ENCODE measurements at regions not wholly inside any gene's neighbourhood (a gene's known extent, or its start where the extent isn't known, plus 50 kb on each side); places are given as distances from the start of the nearest gene placed in this dataset.

DNA sequence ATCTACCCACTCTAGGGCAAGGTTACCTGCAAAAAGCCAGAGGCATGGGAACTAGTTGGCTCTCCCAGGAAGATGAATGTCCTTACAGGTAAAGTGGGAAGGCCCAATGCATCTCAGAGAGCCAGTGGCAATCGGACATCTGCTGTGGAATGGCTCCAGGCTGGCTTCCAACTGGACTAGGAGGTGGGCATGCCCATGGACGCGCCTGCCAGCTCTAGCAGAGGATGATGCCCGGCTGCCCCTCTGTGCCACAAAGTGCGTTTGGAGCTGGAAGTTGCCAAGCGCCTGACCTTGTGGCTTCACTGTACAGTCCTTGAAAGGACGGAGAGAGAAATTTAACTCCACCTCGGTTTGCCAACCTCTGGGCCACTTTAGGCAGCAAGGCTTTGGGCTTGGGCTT, 84.4 kb downstream of the NR2F2 start:
- TF ChIP-seq, protein P1, sequence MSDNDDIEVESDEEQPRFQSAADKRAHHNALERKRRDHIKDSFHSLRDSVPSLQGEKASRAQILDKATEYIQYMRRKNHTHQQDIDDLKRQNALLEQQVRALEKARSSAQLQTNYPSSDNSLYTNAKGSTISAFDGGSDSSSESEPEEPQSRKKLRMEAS (IDR thresholded peaks at IDR 0.05): no peak
- no peak for TF ChIP-seq FOXM1 (IDR thresholded peaks at IDR 0.05; ENCODE audit: borderline replicate concordance, low read depth)
- TF ChIP-seq YY1 (IDR thresholded peaks at IDR 0.05; ENCODE audit: low read depth): no peak
- no peak for TF ChIP-seq TAF1 (IDR thresholded peaks at IDR 0.05; ENCODE audit: low read depth)
- no peak for TF ChIP-seq EP300 (IDR thresholded peaks at IDR 0.05; ENCODE audit: borderline replicate concordance)
- TF ChIP-seq NFIC (IDR thresholded peaks at IDR 0.05): no peak
- no peak for TF ChIP-seq RAD21 (IDR thresholded peaks at IDR 0.05; ENCODE audit: low read depth)
- no peak for TF ChIP-seq TEAD4 (IDR thresholded peaks at IDR 0.05)
- no peak for TF ChIP-seq CREB1 (IDR thresholded peaks at IDR 0.05; ENCODE audit: low read depth)
- no peak for TF ChIP-seq CEBPB (IDR thresholded peaks at IDR 0.05)
- TF ChIP-seq, protein P2, sequence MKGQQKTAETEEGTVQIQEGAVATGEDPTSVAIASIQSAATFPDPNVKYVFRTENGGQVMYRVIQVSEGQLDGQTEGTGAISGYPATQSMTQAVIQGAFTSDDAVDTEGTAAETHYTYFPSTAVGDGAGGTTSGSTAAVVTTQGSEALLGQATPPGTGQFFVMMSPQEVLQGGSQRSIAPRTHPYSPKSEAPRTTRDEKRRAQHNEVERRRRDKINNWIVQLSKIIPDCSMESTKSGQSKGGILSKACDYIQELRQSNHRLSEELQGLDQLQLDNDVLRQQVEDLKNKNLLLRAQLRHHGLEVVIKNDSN (IDR thresholded peaks at IDR 0.05): no peak
- TF ChIP-seq ZBTB7A (IDR thresholded peaks at IDR 0.05; ENCODE audit: low read depth): no peak
- no peak for TF ChIP-seq TCF12 (IDR thresholded peaks at IDR 0.05; ENCODE audit: low read depth)
- TF ChIP-seq, protein P3, sequence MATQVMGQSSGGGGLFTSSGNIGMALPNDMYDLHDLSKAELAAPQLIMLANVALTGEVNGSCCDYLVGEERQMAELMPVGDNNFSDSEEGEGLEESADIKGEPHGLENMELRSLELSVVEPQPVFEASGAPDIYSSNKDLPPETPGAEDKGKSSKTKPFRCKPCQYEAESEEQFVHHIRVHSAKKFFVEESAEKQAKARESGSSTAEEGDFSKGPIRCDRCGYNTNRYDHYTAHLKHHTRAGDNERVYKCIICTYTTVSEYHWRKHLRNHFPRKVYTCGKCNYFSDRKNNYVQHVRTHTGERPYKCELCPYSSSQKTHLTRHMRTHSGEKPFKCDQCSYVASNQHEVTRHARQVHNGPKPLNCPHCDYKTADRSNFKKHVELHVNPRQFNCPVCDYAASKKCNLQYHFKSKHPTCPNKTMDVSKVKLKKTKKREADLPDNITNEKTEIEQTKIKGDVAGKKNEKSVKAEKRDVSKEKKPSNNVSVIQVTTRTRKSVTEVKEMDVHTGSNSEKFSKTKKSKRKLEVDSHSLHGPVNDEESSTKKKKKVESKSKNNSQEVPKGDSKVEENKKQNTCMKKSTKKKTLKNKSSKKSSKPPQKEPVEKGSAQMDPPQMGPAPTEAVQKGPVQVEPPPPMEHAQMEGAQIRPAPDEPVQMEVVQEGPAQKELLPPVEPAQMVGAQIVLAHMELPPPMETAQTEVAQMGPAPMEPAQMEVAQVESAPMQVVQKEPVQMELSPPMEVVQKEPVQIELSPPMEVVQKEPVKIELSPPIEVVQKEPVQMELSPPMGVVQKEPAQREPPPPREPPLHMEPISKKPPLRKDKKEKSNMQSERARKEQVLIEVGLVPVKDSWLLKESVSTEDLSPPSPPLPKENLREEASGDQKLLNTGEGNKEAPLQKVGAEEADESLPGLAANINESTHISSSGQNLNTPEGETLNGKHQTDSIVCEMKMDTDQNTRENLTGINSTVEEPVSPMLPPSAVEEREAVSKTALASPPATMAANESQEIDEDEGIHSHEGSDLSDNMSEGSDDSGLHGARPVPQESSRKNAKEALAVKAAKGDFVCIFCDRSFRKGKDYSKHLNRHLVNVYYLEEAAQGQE (IDR thresholded peaks at IDR 0.05; ENCODE audit: low read depth): no peak
- no peak for TF ChIP-seq EGR1 (IDR thresholded peaks at IDR 0.05)

DNA sequence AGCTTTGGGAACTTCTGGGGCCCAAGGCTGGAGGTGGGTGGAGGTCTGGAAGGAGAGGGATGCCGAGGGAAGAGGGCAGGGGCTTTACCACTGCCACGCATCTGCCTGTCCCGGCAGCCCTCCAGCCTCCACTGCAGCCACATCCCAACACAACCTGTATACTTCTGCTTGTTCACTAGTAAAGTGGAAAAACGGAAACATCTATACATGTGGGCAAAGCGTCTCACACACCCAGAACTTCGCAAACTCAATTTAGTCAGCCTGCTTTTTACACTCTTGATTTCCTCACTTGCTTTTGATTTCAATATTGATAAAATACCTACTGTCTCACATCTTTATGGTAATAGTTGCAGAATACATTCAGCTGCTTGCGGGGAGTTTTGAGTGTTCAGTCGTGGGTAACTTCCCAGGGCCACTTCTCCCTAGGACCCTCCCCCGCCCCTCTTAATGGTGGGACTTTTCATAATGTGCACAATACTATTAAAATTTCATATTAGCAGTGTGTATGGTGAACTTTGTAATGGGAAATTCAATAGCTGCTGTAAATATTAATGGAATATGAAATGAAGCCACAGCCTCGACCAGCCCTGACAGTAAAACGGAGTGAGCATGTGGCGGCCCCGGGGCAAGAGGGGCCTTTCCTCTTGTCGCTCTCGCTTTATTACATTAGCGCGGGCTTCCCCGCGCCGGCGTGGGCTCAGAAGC, 85.2 kb downstream of the NR2F2 start:
- TF ChIP-seq YY1 (IDR thresholded peaks at IDR 0.05; ENCODE audit: low read depth): no peak
- TF ChIP-seq TEAD4 (IDR thresholded peaks at IDR 0.05): no peak
- TF ChIP-seq NFIC (IDR thresholded peaks at IDR 0.05): no peak
- TF ChIP-seq TCF12 (IDR thresholded peaks at IDR 0.05; ENCODE audit: low read depth): no peak
- TF ChIP-seq EP300 (IDR thresholded peaks at IDR 0.05; ENCODE audit: borderline replicate concordance): no peak
- TF ChIP-seq, protein P3 (IDR thresholded peaks at IDR 0.05; ENCODE audit: low read depth): no peak
- no peak for TF ChIP-seq ZBTB7A (IDR thresholded peaks at IDR 0.05; ENCODE audit: low read depth)

DNA sequence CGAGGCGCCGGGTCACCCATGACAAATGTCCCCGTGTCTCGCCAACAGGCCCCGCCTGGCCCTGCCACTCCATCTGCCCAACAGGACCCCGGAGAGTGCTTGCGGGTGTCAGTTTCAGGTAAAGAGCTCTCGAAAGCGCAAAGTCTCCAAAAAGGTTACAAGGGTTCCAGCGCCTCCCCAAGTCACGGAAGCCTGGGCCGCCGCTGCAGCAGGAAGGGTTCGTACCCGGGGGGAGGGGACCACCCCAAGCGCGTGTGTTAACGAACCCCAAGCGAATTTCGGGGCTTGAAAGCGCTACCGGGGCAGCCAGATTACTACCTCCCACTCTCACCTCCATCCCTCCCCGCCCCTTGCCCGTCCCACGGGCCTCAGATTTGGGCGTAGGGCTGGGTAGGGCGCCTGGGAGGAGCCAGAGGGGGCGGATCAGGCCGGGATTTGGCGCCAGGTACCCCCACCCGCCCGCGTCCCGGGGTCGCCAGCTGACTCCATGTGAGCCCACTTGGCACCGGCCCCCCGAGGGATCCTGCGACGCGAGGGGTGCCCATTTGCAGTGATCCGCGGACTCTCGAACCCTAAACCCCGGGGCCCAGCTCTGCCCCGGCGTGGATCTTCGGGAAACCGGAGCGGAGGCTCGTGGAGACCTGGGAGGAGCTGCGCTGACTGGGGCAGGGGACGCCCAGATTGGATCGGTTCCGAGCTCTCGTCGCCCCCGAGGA, 85.9 kb downstream of the NR2F2 start:
- TF ChIP-seq ZBTB7A (IDR thresholded peaks at IDR 0.05; ENCODE audit: low read depth) (no peak), EP300 (IDR thresholded peaks at IDR 0.05; ENCODE audit: borderline replicate concordance) (no peak)
- TF ChIP-seq, protein P3 (IDR thresholded peaks at IDR 0.05; ENCODE audit: low read depth): no peak
- TF ChIP-seq, protein P1 (IDR thresholded peaks at IDR 0.05): no peak

DNA sequence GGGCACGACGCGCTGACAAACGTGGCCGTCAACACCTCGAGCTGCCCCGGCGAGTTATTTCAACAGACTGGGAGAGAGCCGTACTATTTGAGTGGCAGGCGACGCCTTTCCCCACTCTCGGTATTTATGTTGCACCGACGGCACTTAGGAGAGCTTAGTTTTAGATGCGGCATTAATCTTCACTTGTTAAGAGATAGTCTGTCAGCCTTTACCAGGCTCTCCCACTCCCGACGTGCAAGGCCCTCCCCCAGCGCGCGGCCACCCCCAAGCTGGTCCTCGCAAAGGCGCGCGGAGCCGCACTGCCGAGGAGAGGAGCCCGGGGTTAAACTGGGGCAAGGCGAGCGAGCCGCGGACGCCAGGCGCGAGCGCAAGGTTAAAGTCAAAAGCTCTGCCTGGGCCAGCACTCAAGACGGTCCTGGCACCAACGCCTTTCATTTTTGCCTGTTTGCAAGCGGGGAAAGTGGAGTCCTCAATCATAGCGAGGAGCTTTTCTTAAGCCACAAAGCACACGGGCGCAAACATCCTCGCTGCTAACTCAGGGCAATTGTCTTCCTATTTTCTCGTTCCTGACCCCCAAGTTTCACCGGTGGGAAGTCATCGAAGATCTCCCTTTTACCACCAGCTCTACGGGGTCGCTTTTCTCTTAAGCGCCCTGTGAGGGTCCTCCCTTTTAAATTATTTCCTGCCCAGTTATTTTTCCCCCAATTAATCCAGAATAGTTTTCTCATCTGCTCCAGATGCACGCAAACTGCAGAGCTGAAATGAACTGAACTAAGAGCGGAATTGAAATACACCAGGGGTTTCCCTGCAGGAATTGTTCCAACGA, 86.6 kb downstream of the NR2F2 start:
- TF ChIP-seq TAF1 (IDR thresholded peaks at IDR 0.05; ENCODE audit: low read depth) (no peak), FOXM1 (IDR thresholded peaks at IDR 0.05; ENCODE audit: borderline replicate concordance, low read depth) (no peak), CREB1 (IDR thresholded peaks at IDR 0.05; ENCODE audit: low read depth) (no peak), YY1 (IDR thresholded peaks at IDR 0.05; ENCODE audit: low read depth) (no peak), NFIC (IDR thresholded peaks at IDR 0.05) (no peak), EGR1 (IDR thresholded peaks at IDR 0.05) (no peak), TCF12 (IDR thresholded peaks at IDR 0.05; ENCODE audit: low read depth) (no peak), CEBPB (IDR thresholded peaks at IDR 0.05) (no peak), RAD21 (IDR thresholded peaks at IDR 0.05; ENCODE audit: low read depth) (no peak)
- TF ChIP-seq, protein P2 (IDR thresholded peaks at IDR 0.05): no peak
- TF ChIP-seq, protein P1 (IDR thresholded peaks at IDR 0.05): no peak
